Endothelial cell of umbilical vein (primary cell): ENCODE measurements at regions not wholly inside any gene's neighbourhood (a gene's known extent, or its start where the extent isn't known, plus 50 kb on each side); places are given as distances from the start of the nearest gene placed in this dataset.
"Not testable (repeated sequence)": the region's sequence is repeated elsewhere in the genome, so short reads cannot be mapped to it uniquely, and the experiment has no call there.

ENCODE experiments used
- BruUV-seq: library from RNA; stranded (reverse); fragments of 400-500 nt; replicated peaks from 2 replicates; lab custom pipeline; 2021; lab: Mats Ljungman, UMichigan
- CTCF ChIA-PET: fragments of 300-600, 350-600 bp; sonication (Branson Sonifier 250); formaldehyde crosslinking; loops from one replicate; lab custom pipeline; 2021; ENCODE audit warnings: antibody characterized with exemption, inconsistent platforms; lab: Charles Lee
- POLR2A ChIA-PET: fragments of 300-600, 350-600 bp; sonication (Branson Sonifier 250); formaldehyde crosslinking; loops from one replicate; lab custom pipeline; 2021; ENCODE audit warnings: antibody characterized with exemption, inconsistent platforms; lab: Charles Lee
- DNase-seq: peaks from one replicate; pipeline ENCODE4 v3.0.0-alpha.2; 2011; ENCODE audit warnings: low read depth, low spot score
- FAIRE-seq: peaks from 2 replicates; lab custom pipeline; 2011; peaks lifted over from hg19 to GRCh38; lab: Jason Lieb, UNC
- H2AFZ ChIP-seq: 2 replicates; pipeline ENCODE4 v1.6.0; 2012; ENCODE audit warnings: low read depth, low read length, control low read depth, inconsistent platforms
- H3K27ac ChIP-seq: 2 replicates; pipeline ENCODE4 v1.5.1; 2011; ENCODE audit warnings: low read depth, mild to moderate bottlenecking, control low read depth, low read length, moderate library complexity; ENCODE audit not compliant: insufficient read depth
- H3K27me3 ChIP-seq, 2 experiments: 2 replicates each; pipeline versions ENCODE4 v1.6.0 to v1.6.1; 2011; ENCODE audit warnings: low read length in 2 of 2, mixed read lengths in 1 of 2; ENCODE audit not compliant: control insufficient read depth in 2 of 2, insufficient read depth in 2 of 2
- H3K36me3 ChIP-seq, 2 experiments: 2 replicates in 1 of 2; 3 replicates in 1 of 2; pipeline ENCODE4 v1.5.1; 2011; ENCODE audit warnings: low read length in 2 of 2, mild to moderate bottlenecking in 1 of 2, moderate library complexity in 1 of 2; ENCODE audit not compliant: control insufficient read depth in 2 of 2, insufficient read depth in 2 of 2; ENCODE audit errors: extremely low read depth in 1 of 2
- H3K4me1 ChIP-seq: 3 replicates; pipeline ENCODE4 v1.5.1; 2011; ENCODE audit warnings: mild to moderate bottlenecking, low read length; ENCODE audit not compliant: control insufficient read depth, insufficient read depth; ENCODE audit errors: extremely low read depth
- H3K4me2 ChIP-seq: 2 replicates; pipeline ENCODE4 v1.6.1; 2011; ENCODE audit warnings: low read length, control low read depth, mixed read lengths; ENCODE audit not compliant: insufficient read depth
- H3K4me3 ChIP-seq, 3 experiments: fragments of 200-600 bp in 1 of 3; sonication (generic), shearing (Covaris generic) in 1 of 3; replicated peaks in 1 of 3; 2 replicates each; pipeline ENCODE4 v1.5.1; 2011 to 2016; ENCODE audit warnings: control low read depth in 3 of 3, low read length in 3 of 3, mild to moderate bottlenecking in 2 of 3, inconsistent platforms in 1 of 3, low read depth in 1 of 3, moderate library complexity in 1 of 3; ENCODE audit not compliant: insufficient read depth in 1 of 3
- H3K79me2 ChIP-seq: 2 replicates; pipeline ENCODE4 v1.6.0; 2012; ENCODE audit warnings: low read length, inconsistent platforms; ENCODE audit not compliant: control insufficient read depth, insufficient read depth
- H3K9ac ChIP-seq: replicated peaks from 2 replicates; pipeline ENCODE3; 2011; ENCODE audit warnings: low read length, control low read depth; ENCODE audit not compliant: insufficient read depth; ENCODE audit errors: extremely low read depth
- H3K9me1 ChIP-seq: replicated peaks from 3 replicates; pipeline ENCODE4 v1.6.0; 2011; ENCODE audit warnings: mild to moderate bottlenecking, low read length; ENCODE audit not compliant: control insufficient read depth, insufficient read depth; ENCODE audit errors: extremely low read depth
- H3K9me3 ChIP-seq: replicated peaks from 2 replicates; pipeline ENCODE4 v1.5.1; 2012; ENCODE audit warnings: low read length, inconsistent platforms; ENCODE audit not compliant: control insufficient read depth, insufficient read depth
- H4K20me1 ChIP-seq: replicated peaks from 2 replicates; pipeline ENCODE3; 2011; ENCODE audit warnings: mild to moderate bottlenecking, low read length; ENCODE audit not compliant: control insufficient read depth, insufficient read depth; ENCODE audit errors: extremely low read depth
- EZH2 ChIP-seq: IDR thresholded peaks from 2 replicates; pipeline ENCODE4 v1.6.1; 2012; ENCODE audit warnings: borderline replicate concordance, low read depth, mild to moderate bottlenecking, moderate library complexity, low read length, inconsistent platforms; ENCODE audit not compliant: severe bottlenecking
- POLR2A ChIP-seq: IDR thresholded peaks from 2 replicates; pipeline ENCODE4 v1.6.1; 2012; ENCODE audit warnings: low read depth, mild to moderate bottlenecking, control low read depth, low read length
- dilution Hi-C: fragments of 300-500 bp; cut with MboI; formaldehyde crosslinking; loops from one replicate; pipeline ENCODE4 v1.15.0; 2019; ENCODE audit warnings: low sequenced_read_pairs; ENCODE audit not compliant: extremely low pct_ligation_motif_present
- intact Hi-C: fragments of 100-400 bp; cut with micrococcal nuclease; formaldehyde crosslinking; loops from one replicate; pipeline ENCODE4 v1.10.0; 2022

DNA sequence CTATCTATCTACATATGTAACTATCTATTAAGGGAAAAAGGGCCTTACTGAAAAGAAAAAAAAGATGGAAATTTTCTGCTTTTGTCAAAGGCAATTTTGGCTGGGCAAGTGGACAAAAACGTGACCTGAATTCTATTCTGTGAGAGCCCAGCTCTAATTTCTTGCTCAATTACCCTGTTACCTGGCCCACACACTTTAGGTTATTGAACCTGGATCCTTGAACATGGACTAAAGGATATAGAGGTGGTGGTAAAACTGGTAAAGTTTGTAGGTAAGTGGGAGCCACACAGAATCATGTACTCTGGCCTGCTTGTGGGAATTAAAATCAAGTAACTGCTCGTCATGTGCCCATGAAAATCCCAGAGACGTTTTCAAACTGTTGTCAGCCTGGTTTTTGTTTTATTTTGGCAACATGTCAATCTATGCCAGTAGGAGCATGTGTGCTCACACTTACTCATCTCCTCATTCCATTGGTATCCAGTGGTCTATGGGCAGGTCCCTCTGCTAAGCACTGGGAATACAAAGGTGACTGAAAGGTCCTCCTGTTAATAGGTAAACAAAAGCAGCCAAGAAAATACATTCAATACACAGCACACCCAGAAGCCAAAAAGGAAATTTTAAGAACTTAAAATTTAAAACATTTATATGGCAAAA, 113.7 kb upstream of the WARS2 start:
- DNase-seq (no peak), FAIRE-seq (no peak)
- Histone ChIP-seq H3K9me1 (no peaks in the 10 kb centered on the region), H3K79me2 (no peaks in the 10 kb centered on the region), H3K36me3 (no peaks in the 10 kb centered on the region), H4K20me1 (no peaks in the 10 kb centered on the region), H3K4me3 (no peak overlapping the region), H3K4me2 (no peak overlapping the region), H3K9ac (no peak overlapping the region), H3K27ac (no peak overlapping the region), H3K4me1 (no peaks in the 10 kb centered on the region), H2AFZ (no peak overlapping the region), H3K27me3 (no peaks in the 10 kb centered on the region), H3K9me3 (no peaks in the 10 kb centered on the region)
- dilution Hi-C loops: no loop called here
- ChIA-PET CTCF (interaction anchor here (0.6 to 1.0 kb wide), 2 partner anchors 20 to 25 kb away, joined by 3 read pairs; no protein-coding TSS in a partner anchor), POLR2A (no interaction called here)
- no peak for TF ChIP-seq POLR2A
- TF ChIP-seq EZH2: no peak
- BruUV-seq: no TSS peak
- intact Hi-C loops: no loop called here

DNA sequence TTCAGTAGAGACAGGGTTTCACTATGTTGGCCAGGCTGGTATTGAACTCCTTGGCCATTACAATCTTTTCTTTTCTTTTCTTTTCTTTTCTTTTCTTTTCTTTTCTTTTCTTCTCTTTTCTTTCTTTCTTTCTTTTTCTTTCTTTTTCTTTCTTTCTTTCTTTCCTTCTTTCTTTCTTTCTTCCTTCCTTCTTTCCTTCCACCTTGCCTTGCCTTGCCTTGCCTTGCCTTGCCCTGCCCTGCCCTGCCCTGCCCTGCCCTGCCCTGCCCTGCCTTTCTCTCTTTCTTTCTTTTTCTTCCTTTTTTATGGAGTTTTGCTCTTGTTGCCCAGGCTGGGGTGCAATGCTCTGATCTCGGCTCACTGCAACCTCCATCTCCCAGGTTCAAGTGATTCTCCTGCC, 112.5 kb upstream of the HAO2 start:
- H3K9me1 ChIP-seq, H4K20me1 ChIP-seq, intact Hi-C loops, CTCF ChIA-PET, H3K9me3 ChIP-seq, H3K27ac ChIP-seq, DNase-seq, H3K9ac ChIP-seq, H2AFZ ChIP-seq, H3K4me3 ChIP-seq, H3K27me3 ChIP-seq, FAIRE-seq, H3K4me1 ChIP-seq, dilution Hi-C loops, H3K36me3 ChIP-seq, POLR2A ChIA-PET, BruUV-seq, H3K4me2 ChIP-seq, H3K79me2 ChIP-seq: not testable (repeated sequence)
